ENCODE measurements at regions not wholly inside any gene's neighbourhood (a gene's known extent, or its start where the extent isn't known, plus 50 kb on each side); places are given as distances from the start of the nearest gene placed in this dataset.

DNA sequence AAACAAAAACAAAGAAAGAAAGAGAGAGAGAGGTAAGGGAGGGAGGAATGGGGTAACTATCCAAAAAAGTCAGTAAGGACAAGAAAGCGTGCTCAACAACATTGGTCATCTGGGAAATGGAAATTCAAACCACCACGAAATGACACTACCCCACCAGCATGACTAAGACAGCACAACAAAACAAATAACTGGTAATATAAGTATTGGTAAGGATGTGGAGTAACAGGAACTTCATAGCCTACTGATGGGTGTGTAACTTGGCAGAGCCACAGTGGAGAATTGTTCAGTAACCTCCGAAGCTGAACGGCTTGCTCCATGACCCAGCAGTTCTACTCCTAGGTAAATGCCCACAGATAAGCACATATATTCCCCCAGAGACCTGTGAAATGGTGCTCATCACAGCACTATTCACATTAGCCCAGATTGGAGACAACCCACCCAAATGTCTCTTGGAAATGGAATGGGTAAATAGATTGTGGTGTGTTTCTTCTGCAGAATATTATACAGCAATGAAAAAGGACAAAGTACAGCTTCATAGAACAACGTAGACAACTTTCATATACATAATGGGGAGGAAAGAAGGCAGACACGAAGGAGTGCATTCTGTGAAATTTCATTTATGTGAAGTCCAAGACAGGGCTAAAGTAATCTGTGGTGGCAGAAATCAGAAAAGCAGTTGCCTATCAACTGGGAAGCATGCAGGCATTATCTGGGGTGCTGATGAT lies 95.5 kb upstream of the ATP6AP2 start:
- TF ChIP-seq, protein P1, sequence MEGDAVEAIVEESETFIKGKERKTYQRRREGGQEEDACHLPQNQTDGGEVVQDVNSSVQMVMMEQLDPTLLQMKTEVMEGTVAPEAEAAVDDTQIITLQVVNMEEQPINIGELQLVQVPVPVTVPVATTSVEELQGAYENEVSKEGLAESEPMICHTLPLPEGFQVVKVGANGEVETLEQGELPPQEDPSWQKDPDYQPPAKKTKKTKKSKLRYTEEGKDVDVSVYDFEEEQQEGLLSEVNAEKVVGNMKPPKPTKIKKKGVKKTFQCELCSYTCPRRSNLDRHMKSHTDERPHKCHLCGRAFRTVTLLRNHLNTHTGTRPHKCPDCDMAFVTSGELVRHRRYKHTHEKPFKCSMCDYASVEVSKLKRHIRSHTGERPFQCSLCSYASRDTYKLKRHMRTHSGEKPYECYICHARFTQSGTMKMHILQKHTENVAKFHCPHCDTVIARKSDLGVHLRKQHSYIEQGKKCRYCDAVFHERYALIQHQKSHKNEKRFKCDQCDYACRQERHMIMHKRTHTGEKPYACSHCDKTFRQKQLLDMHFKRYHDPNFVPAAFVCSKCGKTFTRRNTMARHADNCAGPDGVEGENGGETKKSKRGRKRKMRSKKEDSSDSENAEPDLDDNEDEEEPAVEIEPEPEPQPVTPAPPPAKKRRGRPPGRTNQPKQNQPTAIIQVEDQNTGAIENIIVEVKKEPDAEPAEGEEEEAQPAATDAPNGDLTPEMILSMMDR (IDR thresholded peaks at IDR 0.05; ENCODE audit: extremely low read depth, missing control alignments) = no peak
- DNase-seq (ENCODE audit: low spot score) = no peak

DNA sequence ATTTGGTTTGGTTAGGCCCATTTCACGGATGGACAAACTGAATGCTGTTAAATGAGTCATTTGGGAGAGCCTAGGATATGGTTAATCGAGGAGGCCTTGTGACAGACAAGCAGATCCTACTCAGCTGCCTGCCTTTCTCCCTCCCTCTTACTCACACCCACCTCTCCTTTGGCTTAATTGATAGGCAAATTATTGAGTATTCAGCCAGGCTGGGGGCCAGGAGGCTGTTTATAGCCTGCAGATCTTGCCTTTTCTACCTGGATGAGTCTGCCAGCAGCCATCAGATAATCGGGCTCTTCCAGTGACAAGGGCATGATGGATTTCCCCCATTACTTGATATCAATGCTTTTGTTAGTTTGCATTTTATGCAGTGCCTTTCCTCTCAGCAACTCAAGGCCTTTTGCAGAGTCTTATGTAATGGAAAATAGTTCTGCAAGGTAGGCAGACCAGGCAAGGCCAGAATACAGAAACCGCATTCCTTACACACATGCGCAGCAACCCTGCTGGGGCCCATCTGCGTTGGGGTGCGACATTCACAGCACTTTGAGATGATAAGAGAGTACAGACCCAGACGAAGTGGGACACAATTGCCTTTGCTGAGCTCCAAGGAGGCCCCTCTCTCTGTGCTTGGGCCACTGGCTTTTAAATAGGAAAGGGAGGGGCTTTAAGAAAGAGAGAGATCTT lies 96.2 kb upstream of the ATP6AP2 start:
- no peak for DNase-seq (ENCODE audit: low spot score)
- TF ChIP-seq, protein P1 (IDR thresholded peaks at IDR 0.05; ENCODE audit: extremely low read depth, missing control alignments) = no peak

DNA sequence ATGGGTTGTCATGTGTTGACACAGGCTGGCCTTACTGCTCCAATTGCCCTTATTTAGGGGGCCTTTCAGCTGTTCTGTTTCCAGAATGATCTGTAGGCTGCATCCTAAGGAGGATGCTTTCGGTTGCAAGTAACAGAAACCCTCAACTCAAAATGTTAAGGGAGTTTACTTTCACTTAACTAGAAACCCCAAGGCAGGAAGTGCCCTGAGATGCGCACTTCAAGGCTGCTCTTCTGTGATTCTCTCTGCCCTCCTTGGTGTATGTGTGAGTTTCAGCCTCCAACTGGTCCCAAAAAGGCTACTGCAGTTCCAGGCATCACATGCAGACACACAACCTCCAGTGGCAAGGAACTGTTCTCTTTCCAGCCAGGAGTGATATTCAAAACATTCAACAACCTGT lies 97.3 kb upstream of the ATP6AP2 start:
- DNase-seq (ENCODE audit: low spot score) = no peak
- TF ChIP-seq, protein P1 (IDR thresholded peaks at IDR 0.05; ENCODE audit: extremely low read depth, missing control alignments) = no peak

DNA sequence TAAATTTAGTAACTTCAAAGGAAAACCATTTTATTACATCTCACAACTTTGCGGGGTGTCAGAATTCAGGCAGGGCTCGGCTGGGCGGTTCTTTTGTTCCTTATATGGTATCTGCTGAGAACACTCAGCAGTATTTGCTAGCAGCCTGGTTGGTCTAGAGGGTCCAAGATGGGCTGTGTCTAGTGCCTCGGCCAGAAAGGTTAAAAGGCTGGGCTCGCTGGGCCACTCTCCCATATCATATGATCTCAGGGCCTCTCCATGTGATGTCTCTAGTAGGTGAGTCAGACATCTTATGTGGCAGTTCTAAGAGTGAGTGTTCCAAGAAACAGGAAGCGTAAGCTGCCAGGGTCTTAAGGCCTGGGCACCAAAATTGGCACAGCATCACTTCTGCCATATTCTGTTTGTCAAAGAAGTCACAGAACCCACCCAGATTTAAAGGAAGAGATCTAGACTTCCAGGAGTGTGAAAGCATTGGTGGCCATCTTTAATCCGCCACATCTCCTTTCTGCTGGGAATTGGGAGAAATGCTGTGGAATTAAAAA lies 100.9 kb upstream of the ATP6AP2 start:
- TF ChIP-seq, protein P1 (IDR thresholded peaks at IDR 0.05; ENCODE audit: extremely low read depth, missing control alignments) = no peak
- DNase-seq (ENCODE audit: low spot score) = no peak

DNA sequence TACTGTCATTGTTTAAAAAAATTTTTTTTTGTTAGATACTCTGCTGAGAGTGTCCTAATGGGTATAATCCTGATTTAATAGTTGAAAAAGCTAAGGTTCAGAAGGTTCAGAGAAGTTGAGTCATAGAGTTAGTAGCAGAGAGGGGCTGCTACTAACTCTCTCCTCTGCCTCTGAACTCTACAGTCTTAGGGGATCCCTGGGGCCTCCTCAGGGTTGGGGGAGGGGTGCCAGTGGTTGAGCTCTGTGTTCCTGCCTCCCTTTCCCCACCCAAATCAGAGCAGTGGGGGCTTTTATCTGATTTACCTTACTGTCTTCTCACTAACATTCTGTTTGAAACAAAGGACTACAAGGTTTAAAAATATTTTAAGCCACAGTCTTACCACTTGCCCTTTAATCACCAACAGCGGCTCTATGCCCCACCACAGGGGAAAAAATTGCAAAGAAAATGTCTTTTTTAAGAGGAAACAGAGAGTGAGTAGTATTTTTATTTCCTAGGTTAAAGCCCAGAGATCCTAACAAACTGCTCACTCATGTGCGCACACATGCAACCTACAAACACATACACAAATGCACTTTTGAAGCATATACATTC lies 102.2 kb upstream of the ATP6AP2 start:
- TF ChIP-seq, protein P1 (IDR thresholded peaks at IDR 0.05; ENCODE audit: extremely low read depth, missing control alignments) = no peak
- no peak for DNase-seq (ENCODE audit: low spot score)

DNA sequence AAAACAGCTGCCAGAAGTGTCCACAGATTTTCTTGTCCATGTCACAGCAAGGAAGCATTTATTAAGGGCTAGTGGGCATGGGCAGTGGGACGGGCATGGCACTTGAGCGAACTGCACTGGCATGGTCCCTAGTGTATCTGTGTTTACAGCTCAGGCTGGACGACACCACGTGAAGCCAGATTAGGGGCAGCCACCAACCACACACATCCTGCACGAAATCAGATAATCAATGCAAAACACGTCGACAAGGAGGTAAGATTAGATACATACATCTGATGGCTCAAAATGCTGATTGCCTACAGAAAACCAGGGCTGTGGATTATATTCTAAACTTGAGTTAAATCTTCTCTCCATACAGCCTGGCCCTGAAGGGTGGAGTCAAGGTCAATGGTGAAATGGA lies 103.8 kb upstream of the ATP6AP2 start:
- DNase-seq (ENCODE audit: low spot score) = no peak
- TF ChIP-seq, protein P1 (IDR thresholded peaks at IDR 0.05; ENCODE audit: extremely low read depth, missing control alignments) = no peak

DNA sequence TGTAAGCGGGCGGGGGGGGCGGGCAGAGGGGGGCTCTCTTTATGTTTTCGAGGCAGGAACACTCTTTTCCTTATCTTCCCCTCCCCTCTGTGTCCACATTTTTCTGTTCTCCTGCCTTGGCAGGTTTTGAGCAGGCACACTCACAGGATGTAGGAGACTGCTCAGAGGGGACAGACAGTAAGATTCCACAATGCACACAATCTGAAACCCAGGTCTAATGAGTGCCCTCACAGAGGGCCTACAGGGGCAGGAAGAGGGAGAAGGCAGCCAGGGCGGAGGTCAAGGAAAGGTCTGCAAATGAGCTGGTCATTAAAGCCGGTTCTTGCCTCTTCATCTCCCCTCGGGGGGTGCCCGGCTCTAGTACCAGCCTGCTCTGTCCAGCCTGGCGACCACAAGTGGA lies 106.1 kb upstream of the ATP6AP2 start:
- DNase-seq (ENCODE audit: low spot score) = no peak
- TF ChIP-seq, protein P1 (IDR thresholded peaks at IDR 0.05; ENCODE audit: extremely low read depth, missing control alignments) = no peak

Data from GM20000 (cell line).